ENCODE measurements at regions not wholly inside any gene's neighbourhood (a gene's known extent, or its start where the extent isn't known, plus 50 kb on each side); places are given as distances from the start of the nearest gene placed in this dataset.
"Not testable (repeated sequence)": the region's sequence is repeated elsewhere in the genome, so short reads cannot be mapped to it uniquely, and the experiment has no call there.

GRCh38 chr11:11000579-11001283 is 142.9 kb upstream of the ZBED5 start:
- DNase-seq = no peak

- no peak for DNase-seq
These were observed 140.8 kb upstream of the ZBED5 start for GRCh38 chr11:10998674-10999073.

- no peak for DNase-seq
These were observed 138.8 kb upstream of the ZBED5 start for GRCh38 chr11:10996678-10997077.

- DNase-seq = no peak
These were observed 135.8 kb upstream of the ZBED5 start for GRCh38 chr11:10993640-10994039.

DNA sequence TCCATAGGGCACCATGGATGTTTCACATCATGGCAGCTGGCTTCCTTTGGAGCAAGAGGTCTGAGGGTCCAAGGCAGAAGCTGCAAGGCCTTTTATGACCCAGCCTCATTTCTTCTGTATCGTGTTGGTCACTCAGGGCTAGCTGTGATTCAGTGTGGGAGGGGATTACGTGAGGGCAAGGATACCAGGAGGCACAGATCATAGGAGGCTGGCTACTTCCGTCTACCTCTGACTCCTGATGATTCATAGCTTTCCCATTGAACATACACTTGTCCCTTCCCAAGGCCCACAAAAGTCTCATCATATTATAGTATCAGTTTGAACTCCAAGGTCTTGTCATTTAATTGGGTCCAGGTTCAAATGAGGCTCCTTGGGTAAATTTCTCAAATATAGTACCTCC is 135.3 kb upstream of the ZBED5 start:
- DNase-seq = no peak

GRCh38 chr11:10991393-10991792 is 133.5 kb upstream of the ZBED5 start:
- no peak for DNase-seq

- no peak for DNase-seq
These were observed 132.9 kb upstream of the ZBED5 start for GRCh38 chr11:10990637-10991193.

- no peak for DNase-seq
These were observed 132.3 kb upstream of the ZBED5 start for GRCh38 chr11:10990160-10990559.

- DNase-seq = no peak
These were observed 128.2 kb upstream of the ZBED5 start for GRCh38 chr11:10986006-10986405.

DNA sequence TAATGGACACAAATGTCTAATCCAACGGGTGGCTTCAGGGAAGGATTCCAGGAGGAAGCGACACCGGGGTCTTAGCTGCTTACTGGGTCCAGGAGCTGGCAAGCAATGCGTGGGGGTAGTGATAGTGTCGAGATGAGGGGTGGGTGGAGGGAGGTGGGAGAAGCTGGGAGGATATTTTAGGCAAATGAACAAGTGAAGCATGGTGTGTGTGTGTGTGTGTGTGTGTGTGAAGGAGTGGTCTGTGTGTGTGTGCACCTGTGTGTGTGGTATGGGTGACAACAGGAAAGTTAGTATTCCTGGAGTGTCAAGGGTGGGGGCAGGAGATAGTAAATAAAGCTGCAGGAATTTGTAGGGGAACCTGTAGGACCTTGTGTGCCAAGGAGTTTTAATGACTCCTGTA is 126.9 kb upstream of the ZBED5 start:
- DNase-seq = no peak

GRCh38 chr11:10984250-10984649 is 126.4 kb upstream of the ZBED5 start:
- no peak for DNase-seq

DNA sequence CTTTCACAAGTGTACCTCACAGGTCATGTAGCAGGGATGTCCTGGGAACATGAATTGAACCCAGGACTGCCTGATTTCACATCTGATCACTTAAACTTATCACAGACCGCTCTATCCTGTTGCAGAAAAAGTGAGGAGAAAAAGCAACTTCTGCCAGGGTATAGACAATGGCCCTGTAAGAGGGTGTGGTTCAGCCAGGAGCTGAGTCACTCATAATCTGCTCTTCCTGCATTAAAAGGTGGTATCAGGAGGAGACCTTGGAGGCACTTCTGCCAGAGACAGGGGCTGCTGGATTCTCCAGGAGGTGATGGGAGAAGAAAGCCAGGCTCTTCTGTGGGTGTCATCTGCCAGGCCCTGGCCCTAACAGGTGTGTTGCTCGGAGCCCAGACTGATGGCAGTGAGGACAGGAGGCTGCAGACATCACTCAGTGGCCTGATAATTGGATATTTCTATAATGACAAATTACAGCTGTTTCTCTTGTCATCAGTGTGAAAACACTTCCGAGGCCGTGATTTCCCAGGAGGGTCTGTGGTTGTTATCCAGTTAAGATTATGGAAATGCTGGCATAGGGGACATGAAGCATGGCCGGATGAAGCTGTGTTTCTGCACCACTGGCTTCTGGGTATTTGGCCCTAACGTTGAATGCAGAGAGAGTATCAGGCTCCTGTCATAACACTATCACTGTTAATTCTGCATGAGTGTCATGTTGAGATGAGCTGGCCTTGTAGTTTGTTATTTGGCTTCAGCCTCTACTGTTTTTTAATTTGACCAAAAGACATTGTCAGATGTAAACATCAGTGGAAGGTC is 125.1 kb upstream of the ZBED5 start:
- no peak for DNase-seq

DNA sequence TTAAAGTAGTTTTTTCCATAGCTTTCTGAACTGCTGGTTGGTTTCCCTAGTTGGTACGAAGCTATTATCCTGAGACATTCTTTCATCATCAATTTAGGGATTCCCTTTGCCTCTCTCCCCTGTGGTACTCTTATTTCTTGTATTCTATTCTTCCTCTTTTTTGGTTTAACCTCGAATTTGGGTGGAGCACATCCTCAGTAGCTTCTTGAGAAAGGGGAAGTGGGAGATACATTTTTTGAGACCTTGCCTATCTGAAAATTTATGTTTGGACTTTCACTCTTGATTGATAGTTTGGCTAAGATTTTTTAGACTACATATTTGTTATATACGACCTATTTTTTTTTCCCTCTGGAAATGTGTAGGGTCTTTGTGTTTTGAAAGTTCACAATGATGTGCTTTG is 121.7 kb upstream of the ZBED5 start:
- no peak for DNase-seq

DNA sequence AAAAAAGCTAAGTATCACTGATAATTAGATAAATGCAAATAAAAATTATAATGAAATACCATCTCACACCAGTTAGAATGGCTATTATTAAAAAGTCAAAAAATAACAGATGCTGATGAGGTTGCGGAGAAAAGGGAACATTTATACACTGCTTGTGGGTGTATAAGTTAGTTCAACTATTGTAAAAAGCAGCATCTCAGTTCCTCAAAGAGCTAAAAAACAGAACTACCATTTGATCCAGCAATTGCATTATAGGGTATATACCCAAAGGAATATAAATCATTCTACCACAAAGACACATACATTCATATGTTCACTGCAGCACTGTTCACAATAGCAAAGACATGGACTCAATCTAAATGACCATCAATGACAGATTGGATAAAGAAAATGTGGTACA is 120.3 kb upstream of the ZBED5 start:
- no peak for DNase-seq

DNA sequence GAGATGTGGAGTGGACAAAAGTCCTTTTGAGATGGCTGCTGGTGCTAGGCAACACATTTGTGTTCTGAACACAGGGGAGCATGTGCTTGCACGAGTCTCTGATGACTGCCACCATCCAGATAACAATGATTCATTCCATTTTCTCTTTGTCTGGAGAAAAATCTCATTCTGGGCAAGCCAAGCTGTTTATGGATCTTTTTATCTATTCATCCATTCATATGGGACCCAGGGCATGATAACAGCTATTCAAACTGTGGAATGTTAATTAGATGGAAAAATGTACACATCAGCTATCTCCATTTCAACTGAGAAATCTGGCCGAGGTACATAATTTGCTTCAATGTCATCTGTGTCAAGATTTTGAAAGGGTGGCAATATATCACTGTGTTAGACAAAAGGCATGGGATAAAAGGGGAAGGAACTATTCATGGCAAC is 117.5 kb upstream of the ZBED5 start:
- DNase-seq = no peak

DNA sequence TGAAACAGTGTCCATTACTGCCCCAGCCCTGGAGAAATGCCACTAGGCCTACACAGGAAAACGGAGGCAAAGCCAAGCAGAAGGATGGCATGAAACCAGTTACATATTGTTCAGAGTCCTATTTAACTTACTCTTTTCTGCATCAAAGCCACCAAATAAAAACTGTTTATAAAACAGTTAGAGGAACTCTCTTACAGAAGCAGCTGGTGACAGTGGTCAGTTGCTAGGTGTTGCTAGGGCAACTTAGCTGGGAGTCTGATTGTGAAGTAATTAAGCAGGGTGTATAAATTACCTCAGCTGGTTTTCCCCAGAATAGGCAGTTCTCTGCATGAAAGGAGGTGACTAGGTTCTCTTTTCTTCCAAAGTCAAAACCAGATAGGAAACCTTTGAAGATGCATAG is 115.6 kb upstream of the ZBED5 start:
- no peak for DNase-seq

DNA sequence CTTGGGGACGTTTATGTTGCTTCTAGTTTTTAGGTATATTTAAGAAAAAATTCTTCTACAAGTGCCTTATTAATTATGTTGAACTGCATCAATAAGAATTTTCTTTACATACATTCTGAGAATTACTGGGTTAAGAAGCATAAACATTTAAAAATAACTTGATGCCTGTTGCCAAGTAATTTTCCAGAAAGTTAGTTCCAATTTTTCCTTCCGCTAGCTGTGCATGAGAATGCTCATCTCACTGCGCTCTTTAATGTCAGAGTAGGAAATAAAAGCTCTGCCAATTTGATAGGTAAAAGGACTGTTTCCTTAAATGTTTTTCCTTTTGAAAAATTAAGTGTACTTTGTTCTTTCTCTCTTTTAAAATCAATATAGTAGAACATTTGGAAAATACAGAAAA is 113.1 kb upstream of the ZBED5 start:
- DNase-seq = no peak

DNA sequence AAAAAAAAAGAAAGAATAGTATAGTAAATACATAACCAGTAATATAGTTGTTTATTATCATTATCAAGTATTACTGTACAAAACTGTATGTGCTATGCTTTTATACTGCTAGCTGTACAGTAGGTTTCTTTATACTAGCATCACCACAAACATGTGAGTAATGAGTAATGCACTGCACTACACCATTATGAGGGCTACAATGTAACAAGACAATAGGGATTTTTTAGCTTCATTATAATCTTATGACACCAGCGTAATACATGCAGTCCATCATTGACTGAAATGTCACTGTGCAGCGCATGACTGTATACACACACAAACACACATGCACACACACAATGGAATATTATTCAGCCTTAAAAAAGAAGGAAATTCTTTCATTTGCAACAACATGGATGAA is 111.5 kb upstream of the ZBED5 start:
- DNase-seq = no peak

DNA sequence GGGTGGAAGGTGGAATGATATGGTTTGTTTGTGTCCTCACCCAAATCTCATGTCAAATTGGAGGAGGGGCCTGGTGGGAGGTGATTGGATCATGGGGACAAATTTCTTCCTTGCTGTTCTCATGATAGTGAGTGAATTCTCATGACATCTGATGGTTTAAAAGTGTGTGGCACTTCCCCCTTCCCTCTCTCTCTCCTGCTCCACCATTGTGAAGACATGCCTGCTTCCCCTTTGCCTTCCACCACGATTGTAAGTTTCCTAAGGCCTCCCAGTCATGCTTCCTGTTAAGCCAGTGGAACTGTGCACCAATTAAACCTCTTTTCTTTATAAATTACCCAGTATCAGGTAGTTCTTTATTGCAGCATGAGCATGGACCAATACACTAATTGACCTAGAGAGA is 99.0 kb upstream of the ZBED5 start:
- DNase-seq = not testable (repeated sequence)

DNA sequence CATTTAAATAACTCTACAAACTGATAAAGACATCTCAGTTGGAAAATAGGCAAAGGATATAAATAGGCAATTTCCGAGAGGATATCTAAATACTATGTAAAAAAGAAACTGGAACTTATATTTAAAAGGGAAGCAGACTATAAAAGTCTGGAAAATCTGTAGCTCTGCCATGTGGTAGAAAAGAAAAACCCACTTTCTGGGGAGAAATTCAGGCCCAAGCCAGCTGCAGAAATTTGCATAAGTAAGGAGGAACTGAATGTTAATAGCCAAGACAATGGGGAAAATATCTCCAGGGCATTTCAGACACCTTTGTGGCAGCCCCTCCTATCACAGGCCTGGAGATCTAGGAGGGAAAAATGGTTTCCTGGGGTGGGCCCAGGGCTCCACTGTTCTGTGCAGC is 97.8 kb upstream of the ZBED5 start:
- DNase-seq = no peak

DNA sequence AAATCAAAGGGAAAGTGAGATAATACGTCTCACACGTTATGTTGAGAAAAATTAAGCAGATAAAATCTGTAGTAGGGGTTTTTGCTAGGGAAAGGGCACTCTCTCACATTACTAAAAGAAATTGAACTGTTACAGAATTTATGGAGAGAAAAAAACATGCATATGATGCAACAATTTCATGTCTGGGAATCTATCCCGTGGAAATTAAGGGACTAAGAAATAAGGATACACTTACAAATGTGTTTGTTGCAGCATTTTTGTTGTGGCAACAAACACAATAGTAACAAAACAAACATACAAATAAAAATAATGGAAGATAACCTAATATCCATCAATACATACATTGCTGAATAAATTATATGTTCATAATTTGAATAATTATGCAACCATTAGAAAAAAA is 96.3 kb upstream of the ZBED5 start:
- DNase-seq = no peak

- no peak for DNase-seq
These were observed 95.0 kb upstream of the ZBED5 start for GRCh38 chr11:10952872-10953271.

- not testable (repeated sequence) for DNase-seq
These were observed 90.1 kb upstream of the ZBED5 start for GRCh38 chr11:10947935-10948334.

DNA sequence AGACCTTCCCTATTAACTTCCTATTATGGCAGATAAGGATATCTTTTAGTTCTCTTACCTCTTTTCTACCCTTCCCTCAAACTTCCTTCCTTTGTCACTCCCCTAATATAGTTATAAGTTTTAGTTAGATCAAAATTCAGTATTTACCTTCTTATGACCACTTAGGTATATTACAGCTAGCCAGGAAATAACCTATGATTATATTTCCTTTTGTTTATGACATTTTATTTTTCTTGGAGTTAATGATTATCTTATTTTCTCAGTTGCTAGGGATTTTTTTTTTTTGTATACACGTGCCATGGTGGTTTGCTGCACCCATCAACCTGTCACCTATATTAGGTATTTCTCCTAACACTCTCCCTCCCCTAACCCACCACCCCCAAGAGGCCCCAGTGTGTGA is 88.2 kb upstream of the ZBED5 start:
- no peak for DNase-seq
